Cardiac muscle cell (in vitro differentiated cells and primary cell): ENCODE measurements at regions not wholly inside any gene's neighbourhood (a gene's known extent, or its start where the extent isn't known, plus 50 kb on each side); places are given as distances from the start of the nearest gene placed in this dataset.
"Not testable (repeated sequence)": the region's sequence is repeated elsewhere in the genome, so short reads cannot be mapped to it uniquely, and the experiment has no call there.

Experiments
- DNase-seq, 2 donors: peaks; one replicate each; pipeline versions ENCODE4 v3.0.0 to v3.0.0-alpha.2; 2010 to 2017; ENCODE audit warnings: low read depth in 1 of 2, low spot score in 1 of 2
- H3K27ac ChIP-seq: fragments of 200-600 bp; sonication (generic); 2 replicates; pipeline ENCODE4 v1.5.1; 2016
- H3K27me3 ChIP-seq: fragments of 200-600 bp; sonication (generic); 2 replicates; pipeline ENCODE4 v1.6.0; 2016; ENCODE audit warnings: control low read depth
- H3K36me3 ChIP-seq: fragments of 200-600 bp; sonication (generic); 2 replicates; pipeline ENCODE4 v1.5.1; 2016; ENCODE audit warnings: control low read depth
- H3K4me1 ChIP-seq: fragments of 200-600 bp; sonication (generic); 2 replicates; pipeline ENCODE4 v1.8.1; 2017; ENCODE audit warnings: low read depth, mild to moderate bottlenecking, mixed run types
- H3K4me3 ChIP-seq: fragments of 200-600 bp; sonication (generic); 2 replicates; pipeline ENCODE4 v1.5.1; 2016; ENCODE audit warnings: mild to moderate bottlenecking
- H3K9me3 ChIP-seq: fragments of 200-600 bp; sonication (generic); 2 replicates; pipeline ENCODE4 v1.5.1; 2017; ENCODE audit warnings: low read depth, mild to moderate bottlenecking, control low read depth
- CTCF ChIP-seq: IDR thresholded peaks from 2 replicates; pipeline ENCODE4 v1.5.1; 2012; ENCODE audit warnings: low read depth, mild to moderate bottlenecking, low read length

- Histone ChIP-seq H3K4me3 (no peak overlapping the region), H3K27me3 (no peaks in the 10 kb centered on the region), H3K9me3 (no peaks in the 10 kb centered on the region), H3K36me3 (no peaks in the 10 kb centered on the region), H3K27ac (no peak overlapping the region), H3K4me1 (no peaks in the 10 kb centered on the region)
- no peak for DNase-seq
- TF ChIP-seq CTCF: no peak
Measured at GRCh38 chr15:38638126-38638525, 73.5 kb upstream of the RASGRP1 start.

- H3K9me3 ChIP-seq: no peaks in the 10 kb centered on the region
- no peaks in the 10 kb centered on the region for H3K36me3 ChIP-seq
- no peaks in the 10 kb centered on the region for H3K4me1 ChIP-seq
- no peak for DNase-seq
- TF ChIP-seq CTCF: no peak
- no peak overlapping the region for H3K27ac ChIP-seq
- no peak overlapping the region for H3K4me3 ChIP-seq
- no peaks in the 10 kb centered on the region for H3K27me3 ChIP-seq
Measured at GRCh38 chr15:38638811-38639210, 74.2 kb upstream of the RASGRP1 start.

- no peaks in the 10 kb centered on the region for H3K36me3 ChIP-seq
- no peaks in the 10 kb centered on the region for H3K27me3 ChIP-seq
- no peak overlapping the region for H3K27ac ChIP-seq
- no peaks in the 10 kb centered on the region for H3K9me3 ChIP-seq
- no peak overlapping the region for H3K4me3 ChIP-seq
- H3K4me1 ChIP-seq: no peaks in the 10 kb centered on the region
- no peak for DNase-seq
- no peak for TF ChIP-seq CTCF
Measured at GRCh38 chr15:38642689-38643270, 78.2 kb upstream of the RASGRP1 start.

- H3K36me3 ChIP-seq, DNase-seq, H3K4me1 ChIP-seq, H3K9me3 ChIP-seq, H3K27ac ChIP-seq, H3K27me3 ChIP-seq, H3K4me3 ChIP-seq: not testable (repeated sequence)
Measured at GRCh38 chr15:38644353-38644752, 79.7 kb upstream of the RASGRP1 start.

GRCh38 chr15:38646716-38647115, 82.1 kb upstream of the RASGRP1 start:
- Histone ChIP-seq H3K9me3 (no peaks in the 10 kb centered on the region), H3K4me3 (no peak overlapping the region), H3K27me3 (no peaks in the 10 kb centered on the region), H3K4me1 (no peaks in the 10 kb centered on the region), H3K36me3 (no peaks in the 10 kb centered on the region), H3K27ac (no peak overlapping the region)
- DNase-seq: no peak
- no peak for TF ChIP-seq CTCF

GRCh38 chr15:38647683-38648082, 83.1 kb upstream of the RASGRP1 start:
- Histone ChIP-seq H3K4me3 (no peak overlapping the region), H3K27ac (no peak overlapping the region), H3K4me1 (no peaks in the 10 kb centered on the region), H3K27me3 (no peaks in the 10 kb centered on the region), H3K36me3 (no peaks in the 10 kb centered on the region), H3K9me3 (no peaks in the 10 kb centered on the region)
- peak; percentile 47 for TF ChIP-seq CTCF
- peak; percentile 24 to 47 for DNase-seq
